PC-3 (cell line): ENCODE measurements at regions not wholly inside any gene's neighbourhood (a gene's known extent, or its start where the extent isn't known, plus 50 kb on each side); places are given as distances from the start of the nearest gene placed in this dataset.

ENCODE experiments used
- ATAC-seq: fragments of 200-7000 bp; cut with Tn5 transposase; 2 replicates; pipeline ENCODE4 v1.9.1; 2020; ENCODE audit warnings: mild to moderate bottlenecking, moderate library complexity
- BruUV-seq: library from RNA; stranded (reverse); fragments of 400-500 nt; replicated peaks from 2 replicates; lab custom pipeline; 2021; lab: Mats Ljungman, UMichigan
- CTCF ChIA-PET: fragments of 300-600 bp; sonication (Branson Sonifier 250); formaldehyde crosslinking; loops from one replicate; lab custom pipeline; 2022; ENCODE audit warnings: antibody characterized with exemption; lab: Charles Lee
- POLR2A ChIA-PET: fragments of 300-600 bp; sonication (Branson Sonifier 250); formaldehyde crosslinking; loops from one replicate; lab custom pipeline; 2022; ENCODE audit warnings: antibody characterized with exemption; ENCODE audit not compliant: unreplicated experiment; lab: Charles Lee
- DNase-seq: peaks from one replicate; pipeline ENCODE4 v3.0.0-alpha.2; 2015
- H2AFZ ChIP-seq: fragments of 300-600 bp; sonication (generic); 2 replicates; pipeline ENCODE4 v1.6.0; 2016; ENCODE audit warnings: antibody characterized with exemption, low read length
- H3F3A ChIP-seq: fragments of 300-600 bp; sonication (generic); one replicate; pipeline ENCODE4 v1.6.0; 2017; ENCODE audit warnings: antibody characterized with exemption, low read length, control low read depth, mild to moderate bottlenecking; ENCODE audit not compliant: unreplicated experiment
- H3K27ac ChIP-seq: fragments of 300-600 bp; sonication (generic); 2 replicates; pipeline ENCODE4 v1.5.1; 2016; ENCODE audit warnings: mild to moderate bottlenecking, low read length
- H3K27me3 ChIP-seq: fragments of 300-600 bp; sonication (generic); 2 replicates; pipeline ENCODE4 v1.6.1; 2016; ENCODE audit warnings: low read length, mixed read lengths
- H3K36me3 ChIP-seq: fragments of 300-600 bp; sonication (generic); 2 replicates; pipeline ENCODE4 v1.6.1; 2016; ENCODE audit warnings: low read depth, mixed run types, low read length, mixed read lengths
- H3K4me1 ChIP-seq: fragments of 300-600 bp; sonication (generic); 2 replicates; pipeline ENCODE4 v1.5.1; 2016; ENCODE audit warnings: low read length; ENCODE audit not compliant: insufficient read depth
- H3K4me2 ChIP-seq: fragments of 300-600 bp; sonication (generic); 2 replicates; pipeline ENCODE4 v1.6.0; 2016; ENCODE audit warnings: low read length
- H3K4me3 ChIP-seq: fragments of 300-600 bp; sonication (generic); 2 replicates; pipeline ENCODE4 v1.5.1; 2016; ENCODE audit warnings: mild to moderate bottlenecking, low read length, mixed read lengths
- H3K79me2 ChIP-seq: fragments of 300-600 bp; sonication (generic); 2 replicates; pipeline ENCODE4 v1.6.1; 2017; ENCODE audit warnings: low read length, mixed read lengths
- H3K9ac ChIP-seq: fragments of 300-600 bp; sonication (generic); 2 replicates; pipeline ENCODE4 v1.6.0; 2016; ENCODE audit warnings: mild to moderate bottlenecking, low read length
- H3K9me2 ChIP-seq: fragments of 300-600 bp; sonication (generic); replicated peaks from 2 replicates; pipeline ENCODE4 v1.6.1; 2016; ENCODE audit warnings: mixed run types, low read length, mixed read lengths
- H3K9me3 ChIP-seq: fragments of 300-600 bp; sonication (generic); 2 replicates; pipeline ENCODE4 v1.6.1; 2016; ENCODE audit warnings: low read length, mixed read lengths
- H4K20me1 ChIP-seq: fragments of 300-600 bp; sonication (generic); 2 replicates; pipeline ENCODE4 v1.6.1; 2016; ENCODE audit warnings: low read length, mixed read lengths
- CTCF ChIP-seq: fragments of 300-600 bp; sonication (generic); conservative IDR thresholded peaks from 2 replicates; pipeline ENCODE4 v1.5.1; 2017; ENCODE audit warnings: antibody characterized with exemption, low read depth, mild to moderate bottlenecking, low read length
- EZH2 ChIP-seq: fragments of 300-600 bp; sonication (generic); IDR thresholded peaks from one replicate; pipeline ENCODE4 v1.6.1; 2017; ENCODE audit warnings: antibody characterized with exemption, mild to moderate bottlenecking, low read length; ENCODE audit not compliant: unreplicated experiment
- EZH2phosphoT487 ChIP-seq: fragments of 300-600 bp; sonication (generic); IDR thresholded peaks from 2 replicates; pipeline ENCODE4 v1.6.1; 2018; ENCODE audit warnings: mild to moderate bottlenecking, antibody characterized with exemption, low read length, borderline replicate concordance
- intact Hi-C: fragments of 100-400 bp; cut with micrococcal nuclease; formaldehyde crosslinking; loops from 2 replicates; pipeline ENCODE4 v1.9.0; 2023

- Histone ChIP-seq H3K36me3 (no peaks in the 10 kb centered on the region), H3K4me1 (peaks cover 61% of the 10 kb centered on the region), H3K79me2 (no peaks in the 10 kb centered on the region), H3K27me3 (no peaks in the 10 kb centered on the region), H3K4me2 (no peak overlapping the region), H3K27ac (peak overlapping the region; percentile 100), H3K9me3 (no peaks in the 10 kb centered on the region), H3K9ac (peak overlapping the region; percentile 95), H3F3A (peaks cover 11% of the 10 kb centered on the region), H3K9me2 (no peaks in the 10 kb centered on the region), H2AFZ (no peak overlapping the region), H4K20me1 (no peaks in the 10 kb centered on the region), H3K4me3 (no peak overlapping the region)
- BruUV-seq = no TSS peak
- TF ChIP-seq EZH2phosphoT487 = no peak
- TF ChIP-seq CTCF = no peak
- no peak for TF ChIP-seq EZH2
- ATAC-seq (no peak), DNase-seq (peak; percentile 35)
- intact Hi-C loops = no loop called here
- ChIA-PET CTCF (no interaction called here), POLR2A (no interaction called here)
These were observed 722.3 kb downstream of the SORCS1 start for GRCh38 chr10:106442223-106442622.

- Histone ChIP-seq H3K4me2 (peak overlapping the region; percentile 55), H3K27ac (peak overlapping the region; percentile 100), H2AFZ (no peak overlapping the region), H3F3A (peaks cover 11% of the 10 kb centered on the region), H4K20me1 (no peaks in the 10 kb centered on the region), H3K27me3 (no peaks in the 10 kb centered on the region), H3K9me3 (no peaks in the 10 kb centered on the region), H3K79me2 (no peaks in the 10 kb centered on the region), H3K4me1 (peaks cover 65% of the 10 kb centered on the region), H3K4me3 (no peak overlapping the region), H3K9ac (peak overlapping the region; percentile 95), H3K9me2 (no peaks in the 10 kb centered on the region), H3K36me3 (no peaks in the 10 kb centered on the region)
- POLR2A ChIA-PET = no interaction called here
- TF ChIP-seq CTCF = no peak
- CTCF ChIA-PET = no interaction called here
- ATAC-seq (peak; percentile 39), DNase-seq (peak; percentile 86)
- BruUV-seq = no TSS peak
- intact Hi-C loops = no loop called here
These were observed 723.7 kb downstream of the SORCS1 start for GRCh38 chr10:106440767-106441166.

GRCh38 chr10:106440355-106440754 is 724.2 kb downstream of the SORCS1 start:
- Histone ChIP-seq H3K4me3 (no peak overlapping the region), H3K4me1 (peaks cover 69% of the 10 kb centered on the region), H3K9ac (peak overlapping the region; percentile 95), H3K9me3 (no peaks in the 10 kb centered on the region), H3K27me3 (no peaks in the 10 kb centered on the region), H3K4me2 (peak overlapping the region; percentile 55), H3K27ac (peak overlapping the region; percentile 100), H3F3A (peaks cover 11% of the 10 kb centered on the region), H3K79me2 (no peaks in the 10 kb centered on the region), H4K20me1 (no peaks in the 10 kb centered on the region), H3K36me3 (no peaks in the 10 kb centered on the region), H3K9me2 (no peaks in the 10 kb centered on the region), H2AFZ (no peak overlapping the region)
- ATAC-seq (peak; percentile 36), DNase-seq (peak; percentile 74)
- POLR2A ChIA-PET = no interaction called here
- intact Hi-C loops = no loop called here
- TF ChIP-seq EZH2 (no peak), EZH2phosphoT487 (no peak), CTCF (no peak)
- CTCF ChIA-PET = no interaction called here
- TSS peak; percentile 79 for BruUV-seq
